Activated CD4-positive, alpha-beta memory T cell treated with anti-CD3 and anti-CD28 coated beads for 36 hours (primary cell): ENCODE measurements at regions not wholly inside any gene's neighbourhood (a gene's known extent, or its start where the extent isn't known, plus 50 kb on each side); places are given as distances from the start of the nearest gene placed in this dataset.
"Not testable (repeated sequence)": the region's sequence is repeated elsewhere in the genome, so short reads cannot be mapped to it uniquely, and the experiment has no call there.

Source experiments
- CTCF ChIA-PET: fragments of 350-600 bp; sonication (Branson Sonifier 250); formaldehyde crosslinking; loops from one replicate; lab custom pipeline; 2021; ENCODE audit warnings: antibody characterized with exemption, inconsistent platforms; lab: Charles Lee
- POLR2A ChIA-PET: fragments of 350-600 bp; sonication (Branson Sonifier 250); formaldehyde crosslinking; loops from one replicate; lab custom pipeline; 2021; ENCODE audit warnings: antibody characterized with exemption; lab: Charles Lee
- DNase-seq: peaks from one replicate; pipeline ENCODE4 v3.0.0-alpha.2; 2020
- H3K27ac Mint-ChIP-seq: one replicate; pipeline ENCODE4 v1.8.0; 2021; ENCODE audit warnings: mixed read lengths
- H3K27me3 Mint-ChIP-seq: one replicate; pipeline ENCODE4 v1.8.0; 2021; ENCODE audit warnings: mixed read lengths
- H3K36me3 Mint-ChIP-seq: one replicate; pipeline ENCODE4 v1.8.0; 2021; ENCODE audit warnings: mixed read lengths
- H3K4me1 Mint-ChIP-seq: one replicate; pipeline ENCODE4 v1.8.0; 2021; ENCODE audit warnings: low read depth, mixed read lengths
- H3K4me3 Mint-ChIP-seq: one replicate; pipeline ENCODE4 v1.8.0; 2021; ENCODE audit warnings: mild to moderate bottlenecking, mixed read lengths
- H3K9me3 Mint-ChIP-seq: one replicate; pipeline ENCODE4 v1.8.0; 2021; ENCODE audit warnings: mixed read lengths
- intact Hi-C: fragments of 100-400 bp; cut with micrococcal nuclease; formaldehyde crosslinking; loops from one replicate; pipeline ENCODE4 v1.15.1; 2023

DNA sequence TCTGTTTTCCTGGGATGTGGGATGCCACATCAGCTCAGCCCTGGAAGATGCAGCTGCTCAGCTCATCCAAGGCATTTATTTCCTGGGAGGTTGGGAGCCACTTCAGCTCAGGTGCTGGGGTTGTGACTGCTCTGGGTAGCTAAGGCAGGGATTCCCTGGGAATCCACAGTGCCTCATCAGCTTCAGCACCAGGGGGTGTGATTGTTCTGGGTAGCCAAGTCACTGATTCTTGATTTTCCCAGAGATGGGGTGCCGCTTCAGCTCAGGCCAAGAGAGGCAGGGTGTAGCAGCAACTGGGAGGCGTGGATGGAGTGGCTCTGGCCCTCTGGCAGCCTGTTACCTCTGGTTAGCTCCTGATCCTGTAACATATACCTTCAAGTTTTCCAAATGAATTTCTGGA, 81.3 kb upstream of the PRMT8 start:
- Mint-ChIP-seq H3K9me3 (peaks cover 36% of the 10 kb centered on the region), H3K36me3 (no peaks in the 10 kb centered on the region), H3K4me3 (no peak overlapping the region), H3K4me1 (no peaks in the 10 kb centered on the region), H3K27ac (no peak overlapping the region), H3K27me3 (peaks cover 7% of the 10 kb centered on the region)
- ChIA-PET POLR2A (no interaction called here), CTCF (interaction anchor here (1.2 kb wide), 1 partner anchor 109 kb away, joined by 3 read pairs; no protein-coding TSS in a partner anchor)
- intact Hi-C loops: no loop called here
- no peak for DNase-seq

DNA sequence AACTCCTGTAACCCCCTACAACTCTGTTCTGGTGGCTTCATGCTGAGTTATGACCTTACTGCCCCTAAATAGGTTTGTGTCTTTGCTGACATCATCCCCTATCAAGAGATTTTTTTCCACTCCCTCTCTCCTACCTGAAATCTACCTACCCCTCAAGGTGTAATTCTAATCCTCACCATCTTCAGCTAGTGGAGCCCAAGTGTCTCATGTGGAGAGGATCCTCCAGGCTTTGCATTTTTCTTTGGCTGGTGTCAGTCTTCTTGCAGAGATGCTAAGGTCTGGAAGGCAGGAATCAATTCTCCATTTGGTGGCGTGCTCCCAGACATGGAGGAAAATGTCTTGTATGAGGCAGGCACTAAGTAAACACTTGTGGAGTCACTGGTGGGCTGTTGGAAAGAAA, 74.8 kb upstream of the PRMT8 start:
- Mint-ChIP-seq H3K27ac (no peak overlapping the region), H3K27me3 (peaks cover 29% of the 10 kb centered on the region), H3K4me3 (no peak overlapping the region), H3K4me1 (no peaks in the 10 kb centered on the region), H3K9me3 (no peaks in the 10 kb centered on the region), H3K36me3 (no peaks in the 10 kb centered on the region)
- intact Hi-C loops: no loop called here
- no peak for DNase-seq
- CTCF ChIA-PET: interaction anchor here (1.0 kb wide), 1 partner anchor 116 kb away, joined by 3 read pairs; no protein-coding TSS in a partner anchor
- POLR2A ChIA-PET: no interaction called here

DNA sequence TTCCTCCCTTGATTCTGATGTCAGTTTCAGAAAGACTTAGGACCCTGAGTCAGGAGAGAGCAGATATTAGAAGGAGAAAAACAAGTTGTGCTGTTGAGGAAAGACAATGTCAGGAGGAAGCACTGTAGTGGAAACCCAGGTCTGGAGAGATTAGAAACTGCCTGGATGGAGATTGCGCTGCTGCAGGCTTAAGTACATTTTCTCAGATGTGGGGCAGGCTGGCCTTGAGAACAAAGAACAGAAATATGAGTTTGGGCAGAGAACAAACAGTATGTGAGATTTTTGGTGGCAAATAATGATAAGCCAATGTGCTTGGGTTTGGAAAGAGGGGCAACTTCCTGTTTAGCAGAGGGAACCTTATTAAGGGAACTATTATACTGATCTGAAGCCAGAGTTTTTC, 74.3 kb upstream of the PRMT8 start:
- Mint-ChIP-seq H3K4me1 (no peaks in the 10 kb centered on the region), H3K4me3 (no peak overlapping the region), H3K36me3 (no peaks in the 10 kb centered on the region), H3K9me3 (no peaks in the 10 kb centered on the region), H3K27me3 (peaks cover 31% of the 10 kb centered on the region), H3K27ac (no peak overlapping the region)
- intact Hi-C loops: no loop called here
- CTCF ChIA-PET: no interaction called here
- DNase-seq: no peak
- POLR2A ChIA-PET: no interaction called here

DNA sequence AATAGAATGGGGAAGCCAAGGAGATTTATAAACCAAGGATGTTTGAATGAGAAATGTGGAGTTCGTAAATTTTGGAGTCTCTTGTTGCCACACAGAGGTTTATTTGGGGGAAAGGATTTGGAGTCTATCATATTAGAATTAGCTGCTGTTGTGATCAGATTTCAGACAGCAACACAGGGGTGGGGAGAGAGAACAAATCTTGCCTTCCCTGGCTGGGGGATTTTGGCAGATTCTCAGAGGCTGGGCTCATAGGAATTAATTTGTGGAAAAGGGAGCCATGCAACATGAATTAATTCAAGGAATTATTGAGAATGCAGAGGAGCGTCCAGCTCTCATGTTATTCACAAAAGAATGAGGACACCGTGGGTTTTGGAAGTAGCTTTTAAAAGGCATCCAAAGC, 73.9 kb upstream of the PRMT8 start:
- Mint-ChIP-seq H3K9me3 (no peaks in the 10 kb centered on the region), H3K36me3 (no peaks in the 10 kb centered on the region), H3K27me3 (peaks cover 31% of the 10 kb centered on the region), H3K4me1 (no peaks in the 10 kb centered on the region), H3K4me3 (no peak overlapping the region), H3K27ac (no peak overlapping the region)
- POLR2A ChIA-PET: no interaction called here
- no peak for DNase-seq
- intact Hi-C loops: no loop called here
- CTCF ChIA-PET: no interaction called here

DNA sequence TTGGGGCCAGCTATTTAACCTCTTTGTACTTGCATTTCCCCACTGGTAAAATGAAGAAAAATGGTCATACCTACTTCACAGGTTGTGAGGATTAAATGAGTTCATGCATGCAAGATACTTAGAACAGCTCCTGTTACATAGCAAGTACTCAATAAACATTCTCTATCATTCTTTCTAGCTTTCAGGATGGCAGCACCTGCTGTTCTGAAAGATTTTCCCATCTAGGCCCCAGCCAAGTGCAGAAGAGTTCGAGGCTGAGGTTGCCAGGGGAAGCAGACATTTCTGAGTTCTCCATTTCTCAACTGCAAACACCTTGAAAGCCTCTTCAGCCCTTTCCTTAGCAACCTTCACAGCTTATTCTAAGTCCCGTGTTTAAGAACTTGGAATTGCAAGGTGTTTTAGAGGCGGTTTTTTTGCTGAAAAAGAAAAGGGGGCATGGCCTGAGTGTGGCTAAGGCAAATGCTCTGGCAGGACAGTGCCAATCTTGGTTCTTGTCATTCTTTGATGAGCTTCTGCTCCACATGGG, 73.0 kb upstream of the PRMT8 start:
- Mint-ChIP-seq H3K27me3 (peaks cover 31% of the 10 kb centered on the region), H3K9me3 (no peaks in the 10 kb centered on the region), H3K4me1 (no peaks in the 10 kb centered on the region), H3K27ac (no peak overlapping the region), H3K4me3 (no peak overlapping the region), H3K36me3 (no peaks in the 10 kb centered on the region)
- POLR2A ChIA-PET: no interaction called here
- CTCF ChIA-PET: no interaction called here
- intact Hi-C loops: no loop called here
- DNase-seq: no peak

DNA sequence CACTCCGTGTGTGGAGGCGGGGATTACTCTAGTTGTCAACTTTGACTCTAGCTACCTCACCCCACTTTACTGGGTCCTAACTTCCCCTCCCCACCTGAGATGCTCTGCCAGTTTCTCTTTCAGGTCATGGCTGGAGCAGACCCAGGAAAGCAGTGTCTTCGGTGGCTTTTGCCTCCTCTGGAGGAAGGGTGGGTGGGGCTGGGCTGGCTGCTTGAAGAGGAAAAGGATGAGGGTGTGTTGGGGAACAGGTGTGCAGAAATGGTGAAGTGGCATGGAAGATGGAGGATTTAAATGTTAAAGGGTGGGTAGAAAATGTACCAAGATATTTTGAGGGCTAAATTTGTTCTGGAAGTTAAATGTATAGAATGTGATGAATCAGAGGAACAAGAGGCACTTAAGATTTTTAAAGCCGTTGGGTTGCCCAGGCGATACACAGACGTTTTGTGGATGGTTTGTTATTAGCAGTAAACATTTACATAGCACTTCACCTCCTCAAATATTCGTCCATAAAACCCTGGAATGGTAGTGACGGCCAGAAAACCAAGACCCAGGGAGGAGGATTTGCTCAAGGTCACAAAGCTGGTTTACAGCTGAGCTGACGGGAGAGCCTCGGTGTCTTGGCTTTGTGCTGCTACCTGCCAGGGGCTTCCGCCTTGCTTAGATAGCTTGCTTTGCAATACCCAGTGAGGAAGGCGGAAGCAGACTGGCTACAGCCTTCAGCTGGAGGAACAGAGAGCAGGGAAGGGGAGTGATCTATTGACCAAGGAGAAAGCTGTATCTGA, 72.2 kb upstream of the PRMT8 start:
- CTCF ChIA-PET: no interaction called here

DNA sequence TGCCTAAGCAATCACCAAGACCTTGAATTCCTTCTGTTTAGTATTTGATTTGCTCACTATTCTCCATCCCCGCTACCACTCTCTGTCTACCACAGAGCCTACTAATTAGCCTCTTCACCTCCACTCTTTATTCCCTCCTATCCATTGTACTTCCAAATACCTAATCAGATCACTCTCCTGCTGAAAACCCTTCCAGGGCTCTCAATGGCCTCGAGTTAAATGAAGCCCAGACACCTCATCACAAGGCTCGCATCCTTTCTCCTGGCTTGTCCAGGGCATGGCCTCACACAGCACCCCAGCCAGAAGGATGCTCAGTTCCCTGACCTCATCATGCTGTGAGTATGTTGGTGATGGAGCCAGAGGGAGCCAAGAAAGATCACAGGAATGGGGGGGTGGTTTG, 71.4 kb upstream of the PRMT8 start:
- H3K9me3 Mint-ChIP-seq: no peaks in the 10 kb centered on the region
- ChIA-PET CTCF (no interaction called here), POLR2A (no interaction called here)
- intact Hi-C loops: no loop called here
- no peak overlapping the region for H3K27ac Mint-ChIP-seq
- no peak overlapping the region for H3K4me3 Mint-ChIP-seq
- H3K36me3 Mint-ChIP-seq: no peaks in the 10 kb centered on the region
- no peak for DNase-seq
- no peaks in the 10 kb centered on the region for H3K4me1 Mint-ChIP-seq
- peaks cover 27% of the 10 kb centered on the region for H3K27me3 Mint-ChIP-seq

More for the DNA sequence above, 72.2 kb upstream of the PRMT8 start:
- intact Hi-C loops: no loop called here
- no peaks in the 10 kb centered on the region for H3K4me1 Mint-ChIP-seq
- no peak overlapping the region for H3K4me3 Mint-ChIP-seq
- POLR2A ChIA-PET: no interaction called here
- H3K36me3 Mint-ChIP-seq: no peaks in the 10 kb centered on the region
- H3K27me3 Mint-ChIP-seq: peaks cover 30% of the 10 kb centered on the region
- no peaks in the 10 kb centered on the region for H3K9me3 Mint-ChIP-seq
- no peak for DNase-seq
- no peak overlapping the region for H3K27ac Mint-ChIP-seq

DNA sequence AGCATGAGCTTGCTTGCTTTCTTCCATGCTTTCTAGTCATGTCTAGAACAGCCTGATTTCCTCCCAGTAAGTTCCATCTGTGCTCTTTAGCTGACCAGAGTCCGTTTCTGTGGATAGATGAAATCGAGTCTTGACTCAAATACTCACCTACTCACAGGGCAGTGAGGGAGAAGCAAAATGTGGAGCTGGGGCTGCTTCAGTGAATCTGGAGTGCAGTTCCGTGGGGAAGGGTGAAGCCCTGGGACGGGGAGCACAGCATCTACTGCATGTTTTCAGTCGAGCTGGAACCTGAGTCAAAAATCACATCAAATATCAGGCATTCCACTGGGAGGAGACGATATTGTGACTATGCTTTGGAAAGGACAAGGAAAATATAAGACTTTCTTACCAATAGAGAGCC, 70.3 kb upstream of the PRMT8 start:
- H3K4me3 Mint-ChIP-seq: no peak overlapping the region
- intact Hi-C loops: no loop called here
- H3K27me3 Mint-ChIP-seq: peaks cover 20% of the 10 kb centered on the region
- H3K36me3 Mint-ChIP-seq: no peaks in the 10 kb centered on the region
- H3K4me1 Mint-ChIP-seq: no peaks in the 10 kb centered on the region
- no peak for DNase-seq
- ChIA-PET CTCF (no interaction called here), POLR2A (no interaction called here)
- H3K27ac Mint-ChIP-seq: no peak overlapping the region
- no peaks in the 10 kb centered on the region for H3K9me3 Mint-ChIP-seq

DNA sequence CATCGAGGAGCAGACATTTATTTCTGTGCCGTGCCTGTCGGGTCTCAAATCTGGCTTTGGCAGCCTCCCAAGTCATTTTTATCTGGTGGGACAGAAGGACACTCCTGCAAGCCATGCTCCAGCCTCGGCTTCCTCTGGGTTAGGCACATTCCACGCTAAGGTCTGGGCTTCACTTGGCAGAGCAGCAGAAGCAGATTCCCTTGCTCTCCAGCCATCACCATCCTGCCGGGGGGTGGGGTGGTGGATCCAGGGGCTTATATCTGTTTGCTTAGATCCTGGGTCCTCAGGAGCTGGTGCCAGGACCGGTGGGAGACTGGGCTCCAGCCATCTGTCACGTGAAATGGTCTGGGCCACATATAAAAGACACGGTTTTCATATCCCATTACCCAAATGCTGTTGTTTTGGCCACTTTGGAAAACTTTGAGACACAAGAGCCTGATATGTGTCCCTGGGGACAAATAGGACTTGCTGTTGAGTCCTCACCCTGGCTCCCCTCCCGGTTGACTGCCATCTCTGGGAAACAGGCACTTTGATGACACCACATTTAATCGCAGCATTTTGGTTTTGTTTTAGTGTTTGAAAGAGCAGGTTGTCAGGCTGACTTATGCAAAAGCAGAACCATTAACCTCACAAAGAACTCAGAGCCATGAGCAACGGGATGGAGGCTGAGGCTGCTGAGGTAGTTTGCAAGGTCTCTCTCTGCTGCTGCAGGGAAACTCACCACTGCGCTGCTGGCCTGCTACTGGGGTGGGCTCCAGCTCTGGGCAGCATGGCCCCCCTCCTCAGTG, 69.6 kb upstream of the PRMT8 start:
- ChIA-PET POLR2A (no interaction called here), CTCF (no interaction called here)
- no peak overlapping the region for H3K4me3 Mint-ChIP-seq
- H3K36me3 Mint-ChIP-seq: no peaks in the 10 kb centered on the region
- no peaks in the 10 kb centered on the region for H3K4me1 Mint-ChIP-seq
- peaks cover 18% of the 10 kb centered on the region for H3K27me3 Mint-ChIP-seq
- H3K9me3 Mint-ChIP-seq: no peaks in the 10 kb centered on the region
- DNase-seq: no peak
- no peak overlapping the region for H3K27ac Mint-ChIP-seq
- intact Hi-C loops: no loop called here

DNA sequence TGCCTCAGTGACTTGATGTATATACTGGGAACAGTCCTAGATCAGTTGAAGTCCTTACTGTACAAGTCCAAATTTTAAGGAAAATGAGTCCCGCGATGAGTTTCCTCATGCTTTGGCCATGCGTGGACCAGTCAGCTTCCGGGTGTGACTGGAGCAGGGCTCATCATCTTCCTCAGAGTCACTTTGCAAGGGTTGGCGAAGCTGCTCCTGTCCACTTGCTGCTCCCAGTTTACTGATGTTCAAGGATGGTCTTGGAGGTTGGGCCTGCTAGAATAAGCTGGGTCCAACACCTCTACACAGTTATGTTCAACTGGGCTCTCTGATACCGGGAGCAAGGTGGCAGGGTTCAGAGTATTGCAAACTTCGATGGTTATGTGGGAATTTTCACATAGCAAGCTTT, 66.2 kb upstream of the PRMT8 start:
- H3K27me3 Mint-ChIP-seq: peaks cover 11% of the 10 kb centered on the region
- intact Hi-C loops, H3K4me3 Mint-ChIP-seq, POLR2A ChIA-PET, DNase-seq, H3K27ac Mint-ChIP-seq, H3K36me3 Mint-ChIP-seq, CTCF ChIA-PET, H3K9me3 Mint-ChIP-seq, H3K4me1 Mint-ChIP-seq: not testable (repeated sequence)

DNA sequence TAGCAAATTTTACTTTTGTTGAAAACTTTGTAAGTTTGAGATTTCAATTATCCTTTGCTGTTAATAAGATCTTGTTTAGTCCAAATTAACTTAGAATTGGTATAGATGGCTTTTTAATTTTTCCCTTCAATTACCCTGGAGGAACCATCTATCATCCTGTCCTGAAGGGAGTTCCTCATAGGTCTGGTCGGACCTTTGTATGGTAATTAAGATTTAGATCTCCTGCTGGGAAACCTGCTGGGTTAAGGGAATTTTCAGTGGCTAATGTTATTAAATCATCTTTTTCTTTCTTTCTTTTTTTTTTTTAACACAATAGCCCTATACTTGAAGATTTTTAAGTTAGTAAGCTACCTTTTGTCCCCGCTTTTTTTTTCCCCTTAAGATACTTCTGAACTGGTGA, 63.0 kb upstream of the PRMT8 start:
- H3K27me3 Mint-ChIP-seq: peaks cover 1% of the 10 kb centered on the region
- CTCF ChIA-PET: no interaction called here
- H3K36me3 Mint-ChIP-seq: peaks cover 4% of the 10 kb centered on the region
- H3K9me3 Mint-ChIP-seq: no peaks in the 10 kb centered on the region
- intact Hi-C loops: no loop called here
- POLR2A ChIA-PET: no interaction called here
- no peak overlapping the region for H3K4me3 Mint-ChIP-seq
- H3K27ac Mint-ChIP-seq: no peak overlapping the region
- no peak for DNase-seq
- H3K4me1 Mint-ChIP-seq: peaks cover 12% of the 10 kb centered on the region

DNA sequence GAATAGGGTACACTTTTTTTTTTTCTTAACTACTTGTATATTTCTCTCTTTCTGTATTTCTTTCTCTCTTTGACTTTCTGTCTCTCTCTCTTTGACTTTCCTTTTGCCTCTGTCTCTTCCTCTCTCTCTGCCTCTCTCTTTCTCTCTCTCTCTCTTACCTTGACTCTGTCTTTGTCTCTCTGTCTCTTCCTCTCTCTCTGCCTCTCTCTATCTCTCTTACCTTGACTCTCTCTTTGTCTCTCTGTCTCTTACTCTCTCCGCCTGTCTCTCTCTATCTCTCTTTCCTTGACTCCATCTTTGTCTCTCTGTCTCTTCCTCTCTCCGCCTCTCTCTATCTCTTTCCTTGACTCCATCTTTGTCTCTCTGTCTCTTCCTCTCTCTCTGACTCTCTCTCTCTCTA, 62.4 kb upstream of the PRMT8 start:
- ChIA-PET POLR2A (no interaction called here), CTCF (no interaction called here)
- no peak for DNase-seq
- Mint-ChIP-seq H3K27me3 (peaks cover 1% of the 10 kb centered on the region), H3K27ac (no peak overlapping the region), H3K4me3 (no peak overlapping the region), H3K9me3 (no peaks in the 10 kb centered on the region), H3K36me3 (peaks cover 4% of the 10 kb centered on the region), H3K4me1 (peaks cover 12% of the 10 kb centered on the region)
- intact Hi-C loops: no loop called here
